Central memory CD4-positive, alpha-beta T cell (primary cell): ENCODE measurements at regions not wholly inside any gene's neighbourhood (a gene's known extent, or its start where the extent isn't known, plus 50 kb on each side); places are given as distances from the start of the nearest gene placed in this dataset.

Experiments used
- DNase-seq: peaks from one replicate; pipeline ENCODE4 v3.0.0; 2022

DNA sequence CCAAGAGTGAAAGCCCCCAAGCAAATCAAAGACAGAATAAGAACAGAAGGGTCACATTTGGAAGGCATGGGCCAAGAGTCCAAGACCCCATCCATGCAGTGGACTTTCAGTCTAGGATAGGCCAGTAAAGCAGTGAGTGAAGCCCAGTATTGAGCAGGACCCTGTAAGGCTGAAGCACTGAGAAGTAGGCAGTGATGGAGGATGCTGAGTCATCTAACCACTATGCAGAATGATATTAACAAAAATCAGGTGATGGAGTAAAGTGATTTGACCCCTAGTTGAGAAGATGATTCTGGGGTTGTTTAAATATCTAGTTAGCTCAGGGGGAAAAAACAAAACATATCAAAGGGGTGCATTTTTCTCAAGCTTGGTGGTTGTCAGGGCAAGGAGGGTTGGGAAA, 308.7 kb upstream of the PLXNA2 start:
- DNase-seq, result no peak

DNA sequence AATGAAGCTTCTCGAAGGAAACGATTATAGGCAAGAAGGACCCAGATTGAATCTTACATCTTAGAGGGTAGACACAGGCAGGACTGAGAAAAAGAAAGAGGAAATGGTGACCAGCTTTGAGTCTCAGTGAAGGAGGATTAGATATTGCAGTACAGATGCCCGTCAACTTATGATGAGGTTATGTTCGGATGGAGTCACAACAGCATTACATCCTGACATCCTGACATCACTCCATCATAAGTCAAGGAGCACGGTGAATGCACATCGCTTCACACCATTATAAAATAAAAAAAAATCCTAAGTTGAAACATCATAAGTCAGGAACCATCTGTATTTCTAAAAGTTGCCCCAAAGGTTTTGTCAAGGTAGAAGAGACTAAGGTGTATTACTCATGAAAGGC, 312.3 kb upstream of the PLXNA2 start:
- no peak for DNase-seq

DNA sequence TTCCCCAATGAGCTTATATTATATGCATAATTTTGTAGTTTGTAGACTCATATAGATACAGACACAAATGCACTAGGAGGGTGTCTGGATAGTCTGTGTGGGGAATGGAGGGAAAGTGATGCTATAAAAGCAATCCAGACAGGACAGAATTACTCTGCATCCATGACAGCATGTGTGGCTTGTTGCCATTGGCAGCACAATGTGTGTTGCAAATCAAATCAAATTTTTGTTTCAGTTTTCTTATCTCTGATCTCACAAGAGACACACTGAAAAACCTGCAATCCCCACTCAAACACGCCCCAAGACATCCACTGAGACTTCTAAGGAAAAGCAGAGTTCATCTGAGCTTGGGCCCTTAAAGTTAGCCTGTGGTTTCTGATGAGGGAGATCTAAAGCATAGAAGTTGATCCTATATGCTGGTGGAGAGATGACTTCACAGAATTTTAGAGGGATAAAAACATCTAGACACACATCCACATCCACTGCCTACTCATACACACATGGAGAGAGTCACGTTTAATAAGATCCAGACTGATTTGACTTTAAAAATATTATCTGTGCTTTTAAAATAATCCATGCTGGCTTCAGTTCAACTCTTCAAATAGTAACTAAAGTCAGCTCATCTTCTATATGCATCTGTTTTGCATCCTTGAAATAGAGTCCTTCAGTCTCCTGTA, 313.0 kb upstream of the PLXNA2 start:
- DNase-seq, result no peak

DNA sequence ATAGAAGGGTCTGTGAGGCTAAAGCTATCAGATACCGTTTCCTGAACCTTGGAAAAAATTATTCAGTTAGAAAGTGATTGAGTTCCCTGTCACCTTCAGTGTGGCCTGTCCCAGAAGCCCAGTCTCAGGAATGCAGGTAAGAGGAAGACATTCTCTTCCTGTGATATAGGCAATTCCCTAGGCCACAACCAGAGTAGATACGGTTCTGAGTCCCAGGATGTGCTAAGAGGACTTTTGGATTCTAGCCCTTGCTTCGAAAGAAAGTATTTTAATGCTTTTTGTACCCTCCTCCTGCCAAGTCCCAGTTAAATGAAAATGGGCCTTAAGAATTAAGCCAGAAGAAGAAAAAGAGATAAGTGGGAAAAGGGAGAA, 313.5 kb upstream of the PLXNA2 start:
- no peak for DNase-seq

DNA sequence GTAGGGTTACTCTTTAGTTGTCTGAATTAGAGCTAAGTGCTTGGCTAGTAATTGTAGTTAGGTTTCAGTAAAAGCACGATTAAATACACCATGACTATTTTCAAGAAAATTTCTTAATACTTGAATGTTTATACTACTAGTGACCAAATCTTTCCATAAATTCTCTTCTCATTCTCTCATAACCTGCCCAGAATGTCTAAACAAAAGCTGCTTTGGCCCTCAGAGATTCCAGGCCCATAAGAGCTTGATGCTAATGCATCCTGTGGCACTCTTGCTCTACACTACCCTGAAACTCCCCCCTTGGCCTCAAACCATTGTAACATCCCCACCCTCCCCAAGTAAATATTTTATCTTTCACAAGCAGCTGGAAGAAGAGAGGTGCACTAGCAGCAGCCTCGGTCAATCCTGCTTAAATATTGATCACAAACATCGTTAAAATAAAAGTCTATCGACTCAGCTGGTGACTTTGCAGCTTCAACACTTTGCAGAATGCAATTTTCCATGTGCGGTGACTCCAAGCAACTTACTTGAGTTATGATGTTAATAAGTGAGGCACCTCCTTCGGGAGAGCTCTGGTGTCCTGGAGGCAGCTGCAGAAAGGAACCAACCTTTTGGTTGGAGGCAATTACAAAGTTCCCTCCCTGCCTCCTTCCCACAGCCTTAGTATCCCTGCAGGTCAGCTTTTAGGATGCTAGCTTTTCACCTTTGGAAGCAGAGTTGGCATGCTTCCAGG, 315.6 kb upstream of the PLXNA2 start:
- no peak for DNase-seq

DNA sequence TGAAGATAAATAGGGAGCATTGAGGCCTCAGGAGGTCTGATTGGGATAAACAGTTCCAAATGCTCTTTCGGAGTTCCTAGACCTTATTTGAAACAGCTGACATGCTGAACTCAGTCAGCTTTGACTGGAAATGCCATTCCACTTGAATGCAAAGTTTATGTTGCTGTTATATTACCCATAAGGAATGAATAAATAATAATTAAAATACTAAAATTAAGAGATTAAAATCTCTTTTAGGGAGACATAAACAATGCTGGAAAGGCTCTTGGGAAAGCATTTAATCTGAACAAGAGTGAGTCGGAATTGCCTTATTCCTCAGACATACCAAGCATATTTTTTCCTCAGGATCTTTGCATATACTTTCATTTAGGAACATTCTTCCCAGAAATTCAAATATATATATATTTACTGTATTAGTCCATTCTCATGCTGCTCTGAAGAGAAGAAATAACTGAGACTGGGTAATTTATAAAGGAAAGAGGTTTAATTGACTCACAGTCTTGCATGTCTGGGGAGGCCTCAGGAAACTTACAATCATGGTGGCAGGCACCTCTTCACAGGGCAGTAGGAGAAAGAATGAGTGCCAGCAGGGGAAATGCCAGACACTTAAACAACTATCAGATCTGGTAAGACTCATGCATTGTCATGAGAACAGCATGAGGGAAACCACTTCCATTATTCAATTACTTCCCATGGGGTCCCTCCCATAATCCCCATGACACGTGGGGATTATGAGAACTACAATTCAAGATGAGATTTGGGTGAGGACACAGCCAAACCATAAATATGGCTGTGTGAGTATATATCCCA, 318.2 kb upstream of the PLXNA2 start:
- no peak for DNase-seq

DNA sequence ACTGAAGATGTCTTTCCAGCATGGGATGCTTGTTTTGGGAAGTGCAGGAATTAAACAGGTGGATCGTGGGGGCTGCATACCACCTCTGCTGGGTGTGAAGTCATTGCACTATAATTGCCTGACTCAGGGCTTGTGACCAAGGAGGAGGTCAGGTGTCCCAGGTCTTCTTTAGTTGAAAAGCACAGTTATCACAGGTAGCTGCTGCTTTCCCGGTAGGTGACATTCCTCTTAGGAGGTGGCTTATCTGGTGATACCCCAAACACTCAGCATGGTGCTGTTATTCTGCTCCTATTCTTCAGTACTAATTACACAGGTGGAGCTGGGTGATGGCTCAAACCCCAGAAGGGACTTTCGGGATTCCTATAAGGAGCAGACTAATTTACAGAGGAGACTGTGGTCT, 320.3 kb upstream of the PLXNA2 start:
- no peak for DNase-seq

DNA sequence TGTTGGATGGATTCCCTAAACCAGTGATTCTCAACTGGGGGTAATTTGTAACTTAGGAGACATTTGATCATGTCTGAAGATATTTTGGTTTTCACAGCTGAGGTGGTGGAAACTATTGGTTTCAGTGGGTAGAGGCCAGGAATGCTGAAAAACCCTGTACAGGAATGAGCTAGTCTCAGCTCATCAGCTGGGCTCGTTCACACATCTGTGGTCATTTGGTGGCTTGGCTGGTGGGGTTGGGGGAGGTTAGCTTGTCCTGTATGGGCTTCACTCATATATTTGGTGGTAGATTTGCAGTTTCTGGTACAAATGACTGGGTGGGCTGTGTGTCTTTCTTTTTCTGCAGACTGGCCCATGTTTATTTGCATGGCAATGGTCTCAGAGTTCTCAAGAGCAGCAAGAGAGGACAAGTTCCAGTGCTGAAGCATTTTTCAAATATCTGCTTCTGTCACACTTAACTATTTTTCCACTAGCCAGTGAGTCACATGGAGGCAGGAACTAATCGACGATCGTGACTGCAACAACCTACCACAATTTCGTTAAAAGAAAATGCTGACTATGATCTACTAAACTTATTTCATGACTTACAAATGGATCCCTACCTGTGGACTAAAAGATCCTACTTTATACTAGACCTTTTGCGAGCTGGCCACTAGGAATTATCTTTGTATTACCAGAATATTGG, 321.7 kb upstream of the PLXNA2 start:
- no peak for DNase-seq

DNA sequence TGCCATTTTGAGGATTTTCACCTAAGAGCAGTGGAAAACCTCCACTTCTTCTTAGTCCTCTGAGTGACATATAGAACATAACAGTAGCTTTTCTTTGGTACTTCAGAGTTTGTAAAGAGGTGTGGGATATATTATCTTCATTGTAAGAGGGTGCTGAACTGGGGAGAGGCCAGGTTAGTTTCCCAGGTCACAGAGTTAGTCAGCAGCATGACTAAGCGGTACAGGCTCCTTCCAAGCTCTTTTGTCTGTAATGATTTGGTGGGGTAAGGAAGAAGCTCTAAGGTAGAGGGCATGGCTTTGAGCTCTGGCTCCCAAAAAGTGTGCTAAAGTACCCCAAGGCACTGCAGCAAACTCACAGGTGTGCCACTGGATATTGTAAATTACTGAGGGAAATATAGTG, 325.0 kb upstream of the PLXNA2 start:
- no peak for DNase-seq

DNA sequence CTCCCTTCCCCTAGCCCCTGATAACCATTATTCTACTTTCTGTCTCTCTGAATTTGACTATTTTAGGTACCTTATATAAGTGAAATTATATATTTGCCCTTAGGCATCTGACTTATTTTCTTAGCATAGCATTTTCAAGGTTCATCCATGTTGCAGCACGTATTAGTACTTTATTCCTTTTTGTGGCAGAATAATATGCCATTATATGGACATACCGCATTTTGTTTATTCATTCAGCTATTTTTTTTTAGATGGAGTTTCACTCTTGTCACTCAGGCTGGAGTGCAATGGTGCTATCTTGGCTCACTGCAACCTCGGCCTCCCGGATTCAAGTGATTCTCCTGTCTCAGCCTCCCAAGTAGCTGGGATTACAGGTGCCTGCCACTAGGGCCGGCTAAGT, 326.2 kb upstream of the PLXNA2 start:
- no peak for DNase-seq

DNA sequence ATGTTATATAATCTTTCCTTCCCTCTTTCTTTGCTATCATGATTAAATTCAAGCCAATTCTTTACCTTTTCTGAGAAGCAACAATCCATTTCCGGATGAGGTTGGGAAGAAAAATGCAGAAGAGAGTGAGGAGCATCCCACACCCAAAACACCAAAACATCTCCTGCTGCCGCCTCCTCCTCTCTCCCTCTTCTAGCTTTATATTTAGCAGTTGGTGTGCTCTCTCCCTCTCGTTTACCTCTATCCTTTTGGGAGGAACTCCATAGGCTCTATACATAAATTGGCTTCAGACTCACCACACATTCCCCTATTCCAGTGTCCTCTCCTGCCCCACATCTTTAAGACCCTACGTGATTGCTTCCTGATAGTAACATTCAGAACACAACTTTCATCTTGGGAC, 332.2 kb upstream of the PLXNA2 start:
- DNase-seq, result no peak

DNA sequence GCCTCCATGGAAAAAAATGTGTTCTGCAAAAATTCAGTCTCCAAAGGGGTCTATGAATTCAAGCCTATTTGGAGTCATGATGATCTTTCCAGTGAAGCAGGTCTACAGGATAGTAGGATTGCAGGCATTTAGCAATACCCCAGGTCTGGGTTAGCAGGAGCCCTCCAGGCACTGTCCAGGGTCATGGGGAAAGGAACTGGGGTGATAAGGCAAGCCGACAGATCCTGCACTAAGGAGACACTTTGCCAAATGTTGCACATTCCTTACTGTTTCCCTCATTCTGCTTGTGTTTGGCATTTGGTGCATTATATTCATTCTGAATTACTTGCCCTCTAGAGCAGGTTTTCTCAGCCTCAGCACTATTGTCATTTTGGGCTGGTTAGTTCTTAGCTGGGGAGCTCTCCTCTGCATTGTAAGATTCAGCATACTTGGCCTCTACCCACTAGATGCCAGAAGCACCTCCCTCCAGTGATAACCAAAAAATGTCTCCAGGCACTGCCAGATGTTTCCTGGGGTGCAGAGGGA, 333.3 kb upstream of the PLXNA2 start:
- DNase-seq, result no peak

DNA sequence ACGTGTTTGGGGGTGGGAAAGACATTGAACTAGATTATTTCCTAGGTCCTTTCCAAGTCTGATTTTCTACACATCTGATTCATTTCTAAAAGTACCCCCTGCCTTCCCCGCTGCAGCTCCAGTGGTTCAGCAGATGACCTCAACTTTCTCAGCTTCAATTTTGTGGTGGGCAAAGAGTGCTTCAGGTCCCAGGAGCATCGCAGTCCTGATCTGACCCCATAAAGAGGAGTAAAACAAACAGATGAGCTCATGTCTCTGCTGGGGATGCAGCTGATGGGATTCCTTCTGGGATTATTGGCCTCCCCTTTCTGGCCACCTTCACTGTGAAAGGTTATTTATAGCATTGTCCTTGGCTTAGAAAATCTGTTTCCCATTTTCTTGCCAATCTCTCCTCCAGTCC, 337.0 kb upstream of the PLXNA2 start:
- no peak for DNase-seq

DNA sequence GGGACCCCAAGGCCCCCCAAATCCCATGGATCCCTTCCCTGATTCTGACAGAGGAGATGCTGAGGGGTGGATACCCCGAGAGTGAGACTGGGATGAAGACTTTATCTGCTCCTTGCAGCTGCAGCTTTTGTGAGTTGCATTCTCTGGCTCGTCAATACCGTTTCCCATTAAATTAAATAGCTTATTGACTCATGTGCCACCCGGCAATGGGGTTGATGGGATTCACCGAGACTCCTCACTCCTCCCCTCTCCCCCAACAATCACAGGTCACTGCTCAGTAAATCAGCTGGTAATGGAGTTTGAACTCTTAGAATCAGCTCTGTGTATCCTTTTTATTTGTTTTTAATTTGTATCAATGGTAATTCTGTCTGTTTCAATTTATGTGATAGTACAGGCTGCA, 337.5 kb upstream of the PLXNA2 start:
- DNase-seq, result no peak

DNA sequence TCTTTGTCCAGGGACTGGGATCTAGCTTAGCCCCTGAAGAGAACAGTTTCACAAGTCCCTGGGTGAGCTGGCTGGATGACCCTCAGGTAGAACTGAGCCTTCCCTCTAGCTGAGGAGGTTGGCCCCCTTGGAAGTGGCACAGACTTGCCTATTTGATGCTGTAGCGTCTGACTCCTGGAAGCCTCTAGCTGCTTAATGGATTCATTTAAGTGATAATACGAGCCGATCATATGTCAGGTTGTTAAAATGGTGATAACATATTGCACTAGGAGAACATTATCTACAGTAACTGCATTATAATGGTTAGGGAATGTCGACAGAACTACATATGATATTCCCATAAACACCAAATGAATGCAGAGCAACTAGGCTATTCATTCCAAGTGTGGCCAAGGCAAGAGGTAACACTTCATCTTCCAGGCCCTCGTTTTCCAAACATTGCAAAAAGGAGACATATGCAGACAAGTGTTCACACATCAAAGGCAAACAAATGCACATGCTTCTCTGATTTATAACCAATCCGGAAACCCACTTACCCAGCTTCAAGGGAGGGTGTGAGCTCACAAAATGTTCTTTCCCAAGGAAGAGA, 340.1 kb upstream of the PLXNA2 start:
- DNase-seq, result no peak

DNA sequence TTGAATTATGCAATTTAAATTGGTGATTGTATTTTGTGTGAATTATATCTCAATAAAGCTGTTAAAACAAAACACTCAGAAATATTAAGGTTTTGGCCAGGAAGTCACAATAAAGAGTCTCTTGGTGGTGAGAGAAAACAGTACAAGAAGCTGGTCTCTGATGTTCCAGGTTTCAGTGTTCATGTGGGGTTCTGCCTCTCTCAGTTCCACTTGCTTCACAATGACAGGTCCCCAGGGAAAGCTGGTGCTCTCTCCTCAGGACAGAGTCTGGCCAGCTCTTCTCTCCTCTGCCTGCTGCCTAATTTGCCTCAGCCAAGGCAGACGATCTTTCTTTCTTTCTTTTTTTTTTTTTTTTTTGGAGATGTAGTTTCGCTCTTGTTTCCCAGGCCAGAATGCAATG, 342.9 kb upstream of the PLXNA2 start:
- no peak for DNase-seq

DNA sequence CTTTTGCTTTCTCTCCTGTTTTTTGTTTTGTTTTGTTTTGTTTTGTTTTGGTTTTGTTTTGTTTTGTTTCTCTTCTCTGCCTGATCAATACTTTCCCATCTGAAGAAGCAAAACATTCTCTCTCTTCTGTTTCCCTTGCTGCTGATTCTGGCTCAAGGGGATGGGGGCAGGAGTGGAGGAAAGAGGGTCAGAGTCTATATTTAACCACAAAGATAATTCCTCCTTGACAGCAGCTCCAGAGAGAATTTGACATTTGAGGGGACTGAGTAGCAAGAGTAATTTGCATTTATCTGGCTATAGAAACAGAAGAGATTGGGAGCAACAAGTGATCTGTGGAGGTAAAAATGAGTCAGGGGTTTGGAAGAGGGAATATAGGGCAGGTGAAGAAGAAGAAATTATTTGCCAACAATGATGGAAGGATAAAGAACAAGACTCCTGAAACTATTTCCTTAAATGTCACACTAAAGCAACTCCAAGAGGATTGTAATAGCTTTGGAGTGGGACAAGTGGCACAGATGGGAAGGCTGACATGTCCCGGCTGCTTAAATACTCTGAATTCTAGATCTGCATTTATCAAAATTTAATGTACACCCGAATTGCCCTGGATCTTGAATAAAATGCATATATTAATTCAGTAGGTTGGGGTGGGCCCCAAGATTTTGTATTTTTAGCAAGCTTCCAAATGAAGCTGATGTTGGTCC, 349.3 kb upstream of the PLXNA2 start:
- no peak for DNase-seq

DNA sequence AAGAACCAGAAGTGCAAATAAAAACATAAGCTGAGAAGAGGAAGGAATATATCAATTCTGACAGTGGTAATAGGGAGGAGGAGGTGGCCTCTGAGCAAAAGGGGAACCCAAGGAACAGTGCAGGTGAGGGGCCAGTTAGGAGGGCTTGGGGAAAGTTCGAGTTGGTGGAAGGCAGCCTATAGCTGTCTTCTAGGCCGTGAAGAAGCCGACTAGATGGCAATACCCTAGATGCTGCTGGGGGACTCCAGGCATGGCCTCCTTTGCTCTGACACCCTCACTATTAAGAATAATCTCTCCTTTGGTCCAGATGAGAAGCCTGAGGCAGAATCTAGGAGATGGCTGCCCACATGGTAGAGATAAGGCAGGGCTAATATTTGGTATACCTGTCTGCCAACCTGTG, 351.1 kb upstream of the PLXNA2 start:
- DNase-seq, result no peak

DNA sequence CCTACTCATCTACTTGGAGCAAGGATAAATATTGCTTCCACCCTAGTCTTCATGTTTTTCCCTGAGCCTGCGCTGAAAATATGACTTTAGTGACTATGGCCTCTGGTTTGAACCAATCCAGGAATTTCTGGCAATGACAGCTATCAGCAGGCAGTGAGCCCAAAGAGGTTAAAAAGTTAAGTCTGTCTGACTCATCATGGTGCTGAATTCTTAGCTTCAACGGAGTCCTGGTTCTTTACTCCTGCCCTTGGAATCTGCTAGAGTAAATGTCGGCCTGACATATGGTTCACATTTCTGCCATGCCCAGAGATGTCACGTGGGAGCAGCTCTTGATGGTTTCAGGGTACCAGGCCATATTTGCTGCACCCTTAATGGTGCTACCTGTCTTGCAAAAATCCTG, 351.6 kb upstream of the PLXNA2 start:
- no peak for DNase-seq

DNA sequence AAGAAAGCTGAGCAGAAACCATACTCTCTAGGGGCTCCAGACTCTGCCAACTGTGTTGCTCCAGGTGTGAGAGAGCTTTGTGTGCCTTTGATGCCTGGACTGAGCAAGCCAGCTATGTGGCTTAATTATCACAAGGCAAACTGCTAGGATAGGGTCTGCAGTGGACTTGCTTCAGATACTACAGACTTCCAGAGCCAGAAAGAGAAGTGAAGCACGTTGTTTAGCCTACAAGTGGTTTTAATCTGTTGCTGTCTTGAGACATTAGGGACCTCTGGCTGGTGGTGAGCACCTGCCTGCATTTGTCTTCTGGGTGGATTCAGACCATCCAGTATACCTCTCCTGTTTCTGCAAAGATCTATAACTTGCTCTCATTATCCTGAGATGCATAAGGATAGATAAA, 353.4 kb upstream of the PLXNA2 start:
- no peak for DNase-seq

DNA sequence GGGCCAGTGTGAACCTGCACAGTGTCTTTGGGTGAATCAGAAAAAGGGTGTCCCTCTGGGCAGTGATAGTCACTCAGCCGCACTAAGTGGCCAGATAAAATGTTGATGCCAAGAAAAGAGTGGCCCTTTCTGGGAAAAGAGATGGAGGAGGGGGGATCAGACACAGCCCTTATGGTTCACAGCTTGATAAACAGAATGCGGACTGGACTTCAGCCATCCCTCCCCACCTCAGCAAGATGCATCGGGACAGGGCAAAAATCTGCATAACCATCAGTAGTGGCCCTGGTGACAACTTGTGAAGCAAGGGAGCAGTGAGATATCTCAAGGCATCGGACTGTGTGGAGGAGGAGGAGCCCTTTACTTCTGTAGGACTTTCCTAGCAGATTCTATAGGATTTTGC, 353.8 kb upstream of the PLXNA2 start:
- no peak for DNase-seq

DNA sequence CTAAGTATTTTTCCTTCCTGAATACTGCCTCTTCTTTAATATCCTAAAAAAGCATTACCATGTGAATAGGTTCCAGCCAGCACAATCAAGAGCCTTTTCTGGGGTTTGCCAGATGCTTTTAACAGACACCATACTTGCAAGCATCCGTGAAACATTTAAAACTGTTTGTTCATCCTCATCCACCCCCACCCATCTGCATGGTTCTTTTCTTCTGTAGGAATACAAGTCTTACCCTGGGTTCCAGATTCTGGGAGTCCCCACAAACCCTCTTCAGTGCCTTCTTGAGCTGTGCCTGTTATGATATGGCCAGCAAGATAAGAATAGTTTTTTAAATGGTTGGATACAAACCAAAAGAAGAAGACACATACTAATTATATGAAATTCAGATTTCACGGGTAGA, 354.9 kb upstream of the PLXNA2 start:
- DNase-seq, result no peak
